Transverse colon (tissue), 4 donors: ENCODE measurements at regions not wholly inside any gene's neighbourhood (a gene's known extent, or its start where the extent isn't known, plus 50 kb on each side); places are given as distances from the start of the nearest gene placed in this dataset.

Experiments
- DNase-seq: peaks from one replicate; pipeline ENCODE4 v3.0.0-alpha.2; 2019
- H3K27ac ChIP-seq, 4 donors: fragments of 200-600 bp; sonication (generic); 2 replicates each; pipeline ENCODE4 v1.5.1; 2016 to 2018; ENCODE audit warnings: inconsistent platforms in 4 of 4
- H3K27me3 ChIP-seq: fragments of 200-600 bp; sonication (generic); 2 replicates; pipeline ENCODE4 v1.5.1; 2017; ENCODE audit warnings: inconsistent platforms
- H3K36me3 ChIP-seq, 4 donors: fragments of 200-600 bp; sonication (generic); 2 replicates each; pipeline ENCODE4 v1.5.1; 2017 to 2019; ENCODE audit warnings: inconsistent platforms in 4 of 4
- H3K4me1 ChIP-seq, 4 donors: fragments of 200-600 bp; sonication (generic); 2 replicates each; pipeline ENCODE4 v1.5.1; 2017 to 2020; ENCODE audit warnings: inconsistent platforms in 4 of 4
- H3K4me3 ChIP-seq, 4 donors: fragments of 200-600 bp; sonication (generic); 1 replicate in 1 of 4; 2 replicates in 3 of 4; pipeline versions ENCODE4 v1.5.1 to v1.6.1; 2017 to 2019; ENCODE audit warnings: inconsistent platforms in 4 of 4
- H3K9me3 ChIP-seq, 2 donors: fragments of 200-600 bp; sonication (generic); 2 replicates each; pipeline ENCODE4 v1.5.1; 2017 to 2019; ENCODE audit warnings: inconsistent platforms in 2 of 2
- CTCF ChIP-seq, 5 experiments: fragments of 200-600 bp in 3 of 5; fragments of 450-650 bp in 2 of 5; sonication (generic) in 3 of 5; IDR thresholded peaks; 1 replicate in 2 of 5; 2 replicates in 3 of 5; pipeline ENCODE4 v1.5.1; 2016 to 2017; ENCODE audit warnings: antibody characterized with exemption in 5 of 5, inconsistent platforms in 3 of 5, mild to moderate bottlenecking in 2 of 5, moderate library complexity in 1 of 5
- EP300 ChIP-seq: sonication (generic); formaldehyde crosslinking; IDR thresholded peaks from one replicate; pipeline ENCODE4 v1.6.1; 2017; ENCODE audit warnings: antibody characterized with exemption, low read depth
- POLR2A ChIP-seq: fragments of 450-650 bp; IDR thresholded peaks from one replicate; pipeline ENCODE4 v1.6.1; 2016; ENCODE audit warnings: antibody characterized with exemption, mild to moderate bottlenecking, moderate library complexity
- POLR2AphosphoS5 ChIP-seq, 3 donors: sonication (generic); formaldehyde crosslinking; IDR thresholded peaks; one replicate each; pipeline ENCODE4 v1.6.1; 2016; ENCODE audit warnings: antibody characterized with exemption in 3 of 3
- WGBS, 2 donors: methylation state at CpG; one replicate each; pipeline ENCODE4 v1.1.5; 2018; ENCODE audit warnings: low coverage in 1 of 2; 5-methylcytosine and 5-hydroxymethylcytosine counted together
- in situ Hi-C, 4 donors: fragments of 200-750 bp; cut with MboI; loops; one replicate each; pipeline versions ENCODE4 v1.15.0 to v1.15.1; 2017; ENCODE audit warnings: low sequenced_read_pairs in 3 of 4, low pct_ligation_motif_present in 1 of 4, low pct_unique_long_range_greater_than_20kb in 1 of 4
- intact Hi-C: fragments of 100-400 bp; cut with DNase I; formaldehyde crosslinking; loops from one replicate; pipeline ENCODE4 v1.15.1; 2023; ENCODE audit warnings: low total_unique reads

- intact Hi-C loops (no loop called here), in situ Hi-C loops (no loop called here)
- H3K27me3 ChIP-seq: no peaks in the 10 kb centered on the region
- H3K4me3 ChIP-seq: no peak overlapping the region
- TF ChIP-seq EP300 (no peak), POLR2A (no peak)
- DNase-seq: no peak
- WGBS, 2 donors: 82 to 90% methylated on average over 1 of the region's 1 CpG
- H3K36me3 ChIP-seq: no peaks in the 10 kb centered on the region
- no peaks in the 10 kb centered on the region for H3K4me1 ChIP-seq
- H3K9me3 ChIP-seq: no peaks in the 10 kb centered on the region
- no peak overlapping the region for H3K27ac ChIP-seq
These were observed 999.4 kb upstream of the GJE1 start for GRCh38 chr6:141133346-141133745.

GRCh38 chr6:141131616-141132015, 1001.1 kb upstream of the GJE1 start:
- TF ChIP-seq CTCF (IDR thresholded peaks at IDR 0.05): no peak
- no peak for TF ChIP-seq POLR2AphosphoS5 (IDR thresholded peaks at IDR 0.05)
- TF ChIP-seq EP300: no peak
- no peak for TF ChIP-seq POLR2A
- no peaks in the 10 kb centered on the region for H3K9me3 ChIP-seq
- H3K4me1 ChIP-seq: no peaks in the 10 kb centered on the region
- H3K36me3 ChIP-seq: no peaks in the 10 kb centered on the region
- no peak overlapping the region for H3K4me3 ChIP-seq
- 59 to 61% methylated on average over 3 of the region's 3 CpGs for WGBS, 2 donors
- H3K27me3 ChIP-seq: no peaks in the 10 kb centered on the region
- DNase-seq: no peak
- H3K27ac ChIP-seq: no peak overlapping the region
- intact Hi-C loops: no loop called here
- in situ Hi-C loops: no loop called here

DNA sequence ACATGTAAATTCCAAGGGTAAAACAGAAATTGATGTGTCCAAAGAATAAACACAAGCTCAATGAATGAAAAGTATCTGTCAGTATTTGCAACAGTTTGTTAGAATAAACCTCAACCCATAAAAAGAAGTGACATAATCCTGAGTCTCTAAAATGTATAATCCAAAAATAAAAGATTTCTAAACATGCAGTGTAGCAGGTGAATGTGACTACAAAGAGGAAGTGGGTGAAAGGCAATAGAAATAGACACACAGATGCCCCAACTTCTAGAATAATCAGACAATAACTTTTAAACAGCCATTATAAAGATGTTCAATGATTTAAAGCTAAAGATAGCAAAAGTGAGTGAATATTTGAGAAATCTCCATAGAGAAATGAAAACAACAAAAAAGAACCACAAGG, 1009.2 kb upstream of the GJE1 start:
- TF ChIP-seq CTCF (IDR thresholded peaks at IDR 0.05): no peak
- no peak for TF ChIP-seq POLR2AphosphoS5 (IDR thresholded peaks at IDR 0.05)
- no peak for TF ChIP-seq POLR2A
- TF ChIP-seq EP300: no peak
- DNase-seq: no peak
- in situ Hi-C loops: no loop called here
- no peak overlapping the region for H3K27ac ChIP-seq
- intact Hi-C loops: no loop called here
- no peak overlapping the region for H3K4me3 ChIP-seq
- no peaks in the 10 kb centered on the region for H3K4me1 ChIP-seq
- H3K9me3 ChIP-seq: no peaks in the 10 kb centered on the region
- no peaks in the 10 kb centered on the region for H3K27me3 ChIP-seq
- H3K36me3 ChIP-seq: no peaks in the 10 kb centered on the region

- intact Hi-C loops: no loop called here
- in situ Hi-C loops: no loop called here
- DNase-seq: no peak
- no peaks in the 10 kb centered on the region for H3K27me3 ChIP-seq
- no peaks in the 10 kb centered on the region for H3K36me3 ChIP-seq
- H3K9me3 ChIP-seq: no peaks in the 10 kb centered on the region
- no peak overlapping the region for H3K4me3 ChIP-seq
- H3K27ac ChIP-seq: no peak overlapping the region
- no peaks in the 10 kb centered on the region for H3K4me1 ChIP-seq
- no peak for TF ChIP-seq EP300
- TF ChIP-seq POLR2A: no peak
- no peak for TF ChIP-seq CTCF (IDR thresholded peaks at IDR 0.05)
- no peak for TF ChIP-seq POLR2AphosphoS5 (IDR thresholded peaks at IDR 0.05)
These were observed 1009.7 kb upstream of the GJE1 start for GRCh38 chr6:141123049-141123448.

- WGBS, 2 donors: 40 to 53% methylated on average over 2 of the region's 2 CpGs
- H3K27me3 ChIP-seq: no peaks in the 10 kb centered on the region
- in situ Hi-C loops (no loop called here), intact Hi-C loops (no loop called here)
- no peaks in the 10 kb centered on the region for H3K36me3 ChIP-seq
- H3K27ac ChIP-seq: no peak overlapping the region
- no peaks in the 10 kb centered on the region for H3K4me1 ChIP-seq
- no peaks in the 10 kb centered on the region for H3K9me3 ChIP-seq
- DNase-seq: no peak
- H3K4me3 ChIP-seq: no peak overlapping the region
- TF ChIP-seq POLR2A: no peak
- TF ChIP-seq CTCF (IDR thresholded peaks at IDR 0.05): no peak
- no peak for TF ChIP-seq EP300
- no peak for TF ChIP-seq POLR2AphosphoS5 (IDR thresholded peaks at IDR 0.05)
These were observed 1013.7 kb upstream of the GJE1 start for GRCh38 chr6:141118991-141119390.
